Ammon's horn (tissue), 1 donor: ENCODE measurements at regions not wholly inside any gene's neighbourhood (a gene's known extent, or its start where the extent isn't known, plus 50 kb on each side); places are given as distances from the start of the nearest gene placed in this dataset.
A peak's percentile ranks its signal among the peaks of the same experiment; 100 is the strongest.
"Not testable (repeated sequence)": the region's sequence is repeated elsewhere in the genome, so short reads cannot be mapped to it uniquely, and the experiment has no call there.

Experiments
- DNase-seq: peaks from one replicate; pipeline ENCODE4 v3.0.0-alpha.2; 2016; ENCODE audit warnings: low spot score

DNA sequence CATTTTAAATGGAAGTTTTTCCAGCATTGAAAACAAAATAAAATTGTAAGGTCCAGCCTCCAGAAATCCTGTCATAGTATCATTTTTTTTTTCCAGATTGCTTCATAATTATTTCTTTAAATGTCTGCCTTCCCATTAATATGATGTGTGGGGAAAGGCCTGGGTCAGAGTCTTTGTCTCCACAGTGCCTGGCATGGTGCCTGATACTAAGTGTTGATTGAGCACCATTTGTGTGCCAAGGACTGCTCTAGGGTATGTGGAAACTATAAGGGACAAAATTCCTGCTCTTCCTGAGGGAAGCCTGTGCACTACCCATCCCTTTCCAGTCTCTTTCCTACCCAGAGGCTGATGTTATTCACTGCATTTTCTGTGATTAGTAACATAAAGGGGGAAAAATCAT lies 53.1 kb upstream of the BEND4 start:
- DNase-seq = no peak

DNA sequence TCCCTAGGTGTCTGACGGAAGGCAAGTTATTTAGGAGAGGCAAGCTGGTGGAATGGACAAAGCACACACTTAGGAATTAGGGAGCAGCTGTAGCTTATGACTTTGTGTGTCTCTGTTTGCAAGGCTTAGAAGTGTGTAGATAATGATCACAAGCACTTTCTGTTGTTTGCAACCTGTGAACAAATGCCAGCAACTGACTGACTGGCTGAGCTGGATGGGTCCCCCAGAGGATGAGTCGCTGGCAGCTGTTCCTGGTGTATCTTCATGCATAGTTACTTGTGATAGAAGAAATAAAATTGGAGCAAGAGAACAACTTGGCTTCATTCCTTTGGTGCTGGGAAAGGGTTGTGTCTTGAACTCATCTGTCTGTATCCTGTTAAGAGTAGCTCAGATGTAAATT lies 64.2 kb upstream of the BEND4 start:
- no peak for DNase-seq

DNA sequence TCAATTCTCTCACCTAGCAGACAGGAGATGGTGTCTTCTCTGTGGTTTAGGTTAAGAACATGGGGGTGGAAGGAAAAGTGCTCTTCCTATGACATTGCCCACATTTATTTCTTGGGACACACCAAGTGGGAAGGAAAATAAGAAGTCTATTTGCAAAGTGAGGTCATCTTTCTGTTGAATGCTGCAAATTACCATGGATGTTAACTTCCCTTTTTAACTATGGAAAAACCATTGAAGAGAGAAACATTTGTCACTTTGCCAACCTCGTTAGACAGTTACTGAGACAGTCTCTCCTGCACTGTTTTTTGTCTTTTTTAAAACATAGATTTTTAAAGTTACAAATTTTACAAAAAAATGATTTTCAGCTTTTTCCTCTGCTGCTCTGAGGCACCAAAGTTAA lies 72.8 kb upstream of the BEND4 start:
- no peak for DNase-seq

DNA sequence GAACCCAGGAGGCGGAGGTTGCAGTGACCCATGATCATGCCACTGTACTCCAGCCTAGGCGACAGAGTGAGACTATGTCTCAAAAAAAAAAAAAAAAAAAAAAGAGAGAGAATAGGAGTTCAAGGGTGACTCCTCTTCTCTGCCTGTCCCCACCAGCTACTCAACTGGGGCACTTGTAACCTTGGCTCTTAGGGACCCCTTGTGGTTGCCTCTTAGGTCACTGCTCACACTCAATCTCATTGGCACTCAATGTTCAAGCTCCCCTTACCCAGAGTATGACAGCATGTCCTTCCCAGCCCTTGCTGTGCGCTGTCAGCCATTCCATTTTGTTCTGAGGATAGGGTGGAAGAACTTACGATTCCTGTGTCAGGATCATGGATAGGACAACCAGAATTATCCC lies 82.4 kb upstream of the BEND4 start:
- DNase-seq = no peak

DNA sequence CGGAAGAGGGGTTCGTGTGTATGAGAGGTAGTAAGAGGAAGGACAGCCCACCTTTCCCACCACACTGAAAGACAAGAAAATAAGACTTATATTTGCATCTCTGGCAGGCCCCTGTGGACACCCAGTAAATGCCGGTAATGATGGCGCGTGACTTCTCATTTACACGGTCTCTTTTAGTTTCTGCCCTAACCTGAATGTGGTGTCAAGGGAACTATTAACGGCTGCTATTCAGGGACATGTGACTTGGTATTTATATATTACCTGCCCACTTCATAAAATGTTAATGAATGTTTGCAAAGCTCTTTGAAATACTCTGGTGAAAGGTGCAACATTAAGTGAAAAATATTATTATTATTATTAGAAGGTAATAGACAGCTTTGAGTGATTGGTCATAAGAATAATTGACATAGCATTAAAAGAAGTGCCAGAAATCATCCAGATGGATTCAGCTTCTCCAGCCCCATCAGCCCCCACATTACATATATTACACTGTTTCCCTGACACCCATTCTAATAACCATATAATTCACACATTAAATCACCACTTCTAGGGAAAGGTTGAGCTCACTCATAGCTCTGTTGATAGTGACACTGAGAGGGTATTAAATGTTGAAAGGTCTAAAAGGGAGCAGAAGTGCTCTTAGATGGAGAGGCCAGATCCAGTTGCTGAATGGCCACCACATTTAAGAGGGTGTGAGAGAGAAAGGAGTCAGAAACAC lies 83.0 kb upstream of the BEND4 start:
- no peak for DNase-seq

DNA sequence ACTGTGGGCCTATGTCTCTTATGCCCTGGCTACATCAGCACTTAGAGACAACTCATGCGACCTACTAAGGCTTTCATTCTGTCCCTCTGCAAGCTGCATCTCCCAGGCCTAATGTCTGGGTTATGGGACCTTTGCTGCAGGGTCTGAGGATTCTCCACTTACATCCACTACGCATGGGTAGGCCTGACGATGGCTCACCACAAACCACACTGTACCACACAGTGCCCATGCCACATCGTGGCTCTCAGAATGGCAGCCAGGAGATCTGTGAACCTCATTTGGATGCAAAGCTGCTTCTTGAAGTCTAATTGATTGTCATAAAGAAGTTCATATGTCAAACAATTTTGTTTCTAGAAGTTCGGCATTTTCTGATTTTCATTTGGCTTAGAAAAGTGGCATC lies 84.6 kb upstream of the BEND4 start:
- DNase-seq = no peak

DNA sequence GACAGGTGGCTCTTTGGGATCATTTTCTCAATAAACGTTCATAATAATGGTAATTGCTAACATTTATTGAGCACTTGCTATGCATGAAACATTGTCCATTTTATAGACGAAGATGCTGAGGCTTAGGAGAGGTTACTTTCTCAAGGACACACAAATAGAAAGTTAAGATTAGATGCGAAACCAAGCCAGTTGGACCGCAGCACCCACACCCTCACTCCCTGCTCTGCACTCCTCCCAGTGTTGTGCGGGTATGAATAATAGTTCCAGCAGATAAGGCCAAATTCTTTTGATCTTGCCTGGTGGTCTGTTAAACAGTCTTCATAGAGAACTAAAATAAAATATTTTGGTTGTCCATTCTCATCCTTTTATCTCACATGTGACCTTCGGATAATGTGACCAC lies 85.0 kb upstream of the BEND4 start:
- DNase-seq = no peak

DNA sequence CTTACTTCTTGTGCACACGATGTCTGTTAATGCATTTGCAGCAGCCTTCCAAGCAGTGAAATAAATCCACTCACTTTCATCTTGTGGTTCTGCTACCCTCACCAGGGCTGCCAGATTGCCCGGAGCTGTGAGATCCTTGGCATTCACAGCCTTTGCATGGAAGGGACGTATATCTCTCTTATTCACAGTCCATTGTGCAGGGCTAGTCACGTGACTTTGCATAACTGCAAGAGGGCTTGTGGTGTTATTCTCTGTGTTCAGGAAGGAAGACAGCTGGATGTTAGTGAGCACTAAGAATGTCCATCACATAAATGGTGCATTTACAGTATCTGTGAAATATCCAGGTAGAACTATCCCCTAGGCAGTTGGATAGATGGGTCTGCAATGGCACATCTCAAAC lies 96.5 kb upstream of the BEND4 start:
- DNase-seq = no peak

DNA sequence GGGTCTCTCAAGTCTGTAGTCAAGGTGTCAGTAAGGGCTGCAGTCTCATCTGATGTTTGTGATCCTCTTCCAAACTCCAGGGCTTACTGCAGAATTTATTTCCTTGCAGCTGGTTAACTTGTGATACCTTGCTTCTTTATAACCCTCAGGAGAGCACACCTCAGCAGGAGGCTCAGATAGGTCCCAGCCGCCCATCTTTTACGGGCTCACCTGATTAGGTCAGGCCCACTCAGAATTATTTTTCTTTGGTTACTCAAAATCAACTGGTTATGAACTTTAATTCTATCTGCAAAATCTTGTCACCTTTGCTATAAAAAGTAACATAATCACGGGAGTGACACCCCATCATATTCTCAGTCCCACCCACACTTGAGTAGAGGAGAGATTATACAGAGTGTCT lies 99.9 kb upstream of the BEND4 start:
- DNase-seq = no peak

DNA sequence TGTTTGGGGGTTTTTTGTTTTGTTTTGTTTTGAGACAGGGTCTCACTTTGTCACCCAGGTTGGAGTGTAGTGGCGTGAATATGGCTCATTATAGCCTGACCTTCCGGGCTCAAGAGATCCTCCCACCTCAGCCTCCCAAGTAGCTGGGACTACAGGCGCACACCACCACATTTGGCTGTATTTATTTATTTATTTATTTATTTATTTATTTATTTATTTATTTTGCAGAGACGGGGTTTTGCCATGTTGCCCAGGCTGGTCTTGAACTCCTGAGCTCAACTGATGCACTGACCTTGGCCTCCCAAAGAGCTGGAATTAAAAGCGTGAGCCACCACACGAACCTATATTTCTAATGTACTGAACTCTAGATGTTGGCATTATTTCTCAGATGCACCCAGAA lies 105.2 kb upstream of the BEND4 start:
- not testable (repeated sequence) for DNase-seq

DNA sequence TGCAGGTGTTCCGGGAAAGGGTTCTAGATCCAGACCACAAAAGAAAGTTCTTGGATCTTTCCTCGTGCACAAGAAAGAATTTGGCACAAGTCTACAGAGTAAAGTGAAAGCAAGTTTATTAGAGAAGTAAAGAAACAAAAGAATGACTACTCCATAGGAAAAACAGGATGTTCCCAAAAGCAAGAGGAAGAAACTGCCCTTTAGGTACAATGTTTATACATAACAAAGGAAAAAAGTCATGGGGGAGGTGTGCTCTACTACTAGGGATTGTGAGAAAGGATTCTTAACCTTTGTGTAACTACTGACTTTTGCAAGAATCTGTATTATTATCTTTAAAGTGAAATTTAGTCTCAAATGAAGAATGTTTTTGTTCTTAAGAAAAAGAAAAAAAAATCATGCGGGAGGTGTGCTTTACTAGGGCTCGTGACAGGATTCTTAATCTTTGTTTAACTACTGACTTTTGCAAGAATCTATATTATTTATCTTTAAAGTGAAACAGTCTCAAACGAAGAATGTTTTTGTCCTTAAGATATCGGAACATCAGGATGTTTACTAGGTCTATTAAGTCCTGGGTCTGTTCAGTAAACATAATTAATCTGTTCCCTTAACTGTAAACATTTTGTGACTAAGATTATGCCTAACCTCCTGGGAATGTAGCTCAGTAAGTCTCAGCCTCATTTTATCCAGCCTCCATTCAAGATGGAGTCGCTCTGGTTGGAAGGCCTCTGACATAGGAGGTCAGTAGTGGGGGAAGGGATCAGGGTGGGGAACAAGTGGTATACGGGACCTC lies 110.4 kb upstream of the BEND4 start:
- no peak for DNase-seq

DNA sequence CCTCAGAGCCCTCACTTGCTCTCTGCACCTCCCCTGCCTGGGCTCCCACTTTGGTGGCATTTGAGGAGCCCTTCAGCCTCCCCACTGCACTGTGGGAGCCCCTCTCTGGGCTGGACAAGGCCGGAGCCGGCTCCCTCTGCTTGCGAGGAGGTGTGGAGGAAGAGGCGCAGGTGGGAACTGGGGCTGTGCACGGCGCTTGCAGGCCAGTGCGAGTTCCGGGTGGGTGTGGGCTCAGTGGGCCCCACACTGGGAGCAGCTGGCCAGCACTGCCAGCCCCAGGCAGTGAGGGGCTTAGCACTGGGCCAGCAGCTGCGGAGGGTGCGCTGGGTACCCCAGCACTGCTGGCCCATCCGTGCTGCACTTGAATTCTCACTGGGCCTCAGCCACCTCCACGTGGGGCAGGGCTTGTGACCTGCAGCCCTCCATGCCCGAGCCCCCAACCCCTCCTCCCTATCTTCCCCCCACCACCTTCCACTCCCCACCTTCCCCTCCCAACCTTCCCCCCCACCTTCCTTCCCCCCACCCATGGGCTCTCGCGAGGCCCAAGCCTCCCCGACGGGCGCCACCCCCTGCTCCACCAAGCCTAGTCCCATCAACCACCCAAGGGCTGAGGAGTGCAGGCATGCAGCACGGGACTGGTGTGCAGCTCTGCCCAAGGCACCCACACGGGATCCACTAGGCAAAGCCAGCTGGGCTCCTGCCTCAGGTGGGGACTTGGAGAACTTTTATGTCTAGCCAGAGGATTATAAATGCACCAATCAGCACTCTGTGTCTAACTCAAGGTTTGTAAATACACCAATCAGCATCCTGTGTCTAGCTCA lies 113.5 kb upstream of the BEND4 start:
- DNase-seq = no peak

DNA sequence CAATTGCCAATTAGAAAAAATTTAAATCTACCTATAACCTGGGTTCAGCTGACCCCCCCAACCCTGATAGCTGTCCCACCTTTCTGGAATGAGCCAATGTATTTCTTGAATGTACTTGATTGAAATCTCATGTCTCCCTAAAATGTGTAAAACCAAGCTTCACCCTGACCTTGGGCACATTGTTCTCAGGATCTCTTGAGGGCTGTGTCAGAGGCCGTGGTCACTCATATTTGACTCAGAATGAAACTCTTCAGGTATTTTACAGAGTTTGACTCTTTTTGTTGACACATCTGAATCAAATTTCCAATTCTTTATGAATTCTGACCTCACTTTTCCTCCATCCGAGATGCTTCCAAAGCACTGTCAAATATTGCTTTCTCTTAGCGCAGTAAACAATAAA lies 115.3 kb upstream of the BEND4 start:
- no peak for DNase-seq

DNA sequence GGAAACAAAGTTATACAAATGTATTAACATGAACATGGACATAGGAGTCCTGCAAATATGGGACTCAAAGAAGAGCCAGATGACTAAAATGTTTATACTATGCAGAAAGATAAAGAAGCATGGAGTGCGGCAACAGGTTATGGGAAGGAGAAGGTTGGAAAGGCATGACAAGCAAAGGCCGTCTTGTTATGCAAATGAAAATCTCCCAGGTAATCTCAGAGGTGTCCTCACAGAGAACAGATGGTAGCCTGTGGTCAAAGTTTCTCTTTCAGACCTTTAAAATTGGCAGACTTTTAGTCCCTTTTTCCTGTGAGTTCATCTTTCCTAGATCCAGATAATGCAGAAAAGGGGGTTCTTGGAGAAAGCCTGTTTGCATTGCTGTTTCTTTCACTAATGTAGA lies 116.4 kb upstream of the BEND4 start:
- no peak for DNase-seq

DNA sequence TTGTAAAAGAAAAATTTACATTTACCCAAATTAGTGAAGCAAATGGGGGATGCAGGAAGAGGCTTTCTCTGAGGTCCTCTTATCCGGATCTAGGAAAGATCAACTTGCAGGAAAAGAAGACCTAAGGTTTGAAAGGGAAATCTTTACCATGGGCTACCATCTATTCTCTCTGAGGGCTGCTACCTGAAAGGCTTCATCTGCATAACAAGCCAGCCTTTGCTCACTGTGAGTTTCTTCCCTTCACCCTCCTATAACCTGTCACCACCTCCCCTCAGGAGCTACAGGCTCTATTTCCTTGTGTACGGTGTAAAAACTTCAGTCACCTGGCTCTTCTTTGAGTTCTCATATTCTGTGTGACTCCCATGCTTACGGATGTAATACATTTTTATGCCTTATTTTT lies 118.6 kb upstream of the BEND4 start:
- no peak for DNase-seq

DNA sequence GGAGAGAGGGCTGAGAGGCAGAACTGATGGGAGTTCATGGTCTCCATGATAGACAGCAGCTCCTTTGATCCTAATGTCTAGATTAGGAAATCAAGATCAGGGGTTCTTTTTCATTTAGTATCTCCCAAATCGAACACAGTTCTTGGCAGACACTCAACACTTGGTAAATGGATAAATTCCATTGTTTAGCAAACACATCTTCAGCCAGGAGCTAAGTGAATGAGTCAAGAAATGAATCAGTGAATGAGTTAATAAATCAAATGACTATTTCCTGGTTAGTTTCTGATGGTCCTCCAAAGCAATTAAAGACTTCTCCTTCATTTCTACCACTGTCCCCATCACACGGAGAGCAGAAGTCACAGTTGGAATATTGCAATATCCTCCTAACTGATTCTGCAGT lies 120.0 kb upstream of the SHISA3 start:
- no peak for DNase-seq

DNA sequence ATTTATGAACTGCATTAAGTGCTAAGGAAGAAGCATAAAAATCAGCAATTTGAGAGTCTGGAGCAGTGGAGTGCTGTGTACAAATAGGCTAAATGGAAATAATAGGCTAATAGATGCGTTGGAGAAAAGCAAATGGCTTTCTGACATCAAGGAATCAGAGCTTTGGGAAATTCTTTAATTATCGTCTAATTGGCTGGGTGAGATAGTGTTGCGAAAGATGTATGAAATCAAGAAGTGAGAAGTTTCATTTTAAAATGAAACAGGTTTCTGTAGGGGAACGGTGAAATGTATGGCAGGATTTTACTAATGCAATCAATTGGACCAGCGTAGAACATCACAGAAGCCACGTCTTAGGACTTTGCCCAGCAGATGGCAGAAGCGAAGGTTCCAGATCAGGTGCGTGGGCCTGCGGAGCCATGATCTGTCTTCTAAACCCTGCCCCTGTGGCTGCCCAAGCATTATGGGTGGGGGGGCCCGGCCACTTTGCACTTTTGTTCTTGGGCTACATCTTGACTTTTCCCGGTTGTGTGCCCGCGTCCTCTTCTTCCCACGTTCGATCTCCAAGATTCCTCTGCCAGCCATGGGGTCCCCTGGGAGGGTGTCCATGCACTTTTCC lies 118.5 kb upstream of the SHISA3 start:
- no peak for DNase-seq

DNA sequence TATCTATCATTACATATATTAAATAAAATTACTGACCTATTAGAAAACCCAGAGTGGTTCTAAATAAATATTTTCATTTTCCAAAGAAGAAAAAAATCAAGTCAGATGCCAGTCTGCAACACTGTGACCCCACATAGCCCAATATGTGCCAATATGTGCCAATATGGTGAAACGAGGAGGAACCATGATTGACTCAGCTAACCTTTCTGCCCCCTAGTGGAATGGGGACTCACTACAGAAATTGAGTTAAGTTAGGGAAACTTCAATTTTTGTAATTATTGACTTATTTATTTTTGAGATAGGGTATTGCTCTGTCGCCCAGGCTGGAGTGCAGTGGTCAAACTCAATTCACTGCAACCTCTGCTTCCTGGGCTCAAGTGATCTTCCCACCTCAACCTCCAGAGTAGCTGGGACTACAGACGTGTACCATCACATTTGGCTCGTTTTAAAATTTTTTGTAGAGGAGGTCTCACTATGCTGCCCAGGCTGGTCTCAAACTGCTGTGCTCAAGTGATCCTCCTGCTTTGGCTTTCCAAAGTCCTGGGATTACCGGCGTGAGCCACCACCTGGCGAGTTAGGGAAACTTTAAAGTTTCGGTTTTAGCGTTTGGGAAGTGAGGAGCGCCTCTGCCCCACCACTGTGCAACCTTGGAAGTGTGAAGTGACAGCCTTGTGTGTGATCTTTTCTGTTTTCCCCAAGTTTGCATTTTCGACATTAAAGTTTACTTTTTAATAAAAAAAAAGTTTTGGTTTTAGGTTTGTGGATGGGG lies 116.8 kb upstream of the SHISA3 start:
- DNase-seq = no peak

DNA sequence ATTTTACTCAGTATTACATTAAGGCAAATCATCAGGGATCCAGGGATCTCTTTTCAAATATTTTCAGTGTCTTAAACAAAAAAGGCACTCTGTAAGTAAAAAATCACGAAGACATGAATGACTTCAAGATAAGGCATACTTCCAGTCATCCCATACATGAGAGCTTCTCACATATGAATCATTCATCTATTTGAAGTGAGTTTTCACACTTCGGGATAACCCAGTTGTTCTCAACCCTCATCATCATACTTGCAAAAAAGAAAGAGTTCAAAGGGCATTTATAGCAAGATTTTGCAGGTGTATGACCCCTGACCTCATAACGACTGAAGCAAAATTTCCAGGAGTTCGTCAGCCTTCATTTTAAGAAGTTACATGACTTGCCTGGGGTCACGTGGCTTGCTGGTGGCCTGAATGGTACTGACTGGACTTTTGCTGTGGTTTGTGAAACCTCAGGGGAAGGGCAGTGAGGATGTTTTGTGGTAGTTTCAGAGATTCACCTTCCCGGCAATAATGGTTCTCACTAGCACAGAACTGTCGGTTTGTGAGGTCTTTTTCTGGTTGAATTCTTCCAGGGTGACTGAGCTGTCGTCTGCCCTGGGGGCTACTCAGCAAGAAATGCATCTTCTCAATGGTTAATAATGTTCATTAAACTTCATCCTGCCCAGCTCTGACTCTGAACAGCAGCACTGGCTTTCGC lies 115.8 kb upstream of the SHISA3 start:
- DNase-seq = no peak

DNA sequence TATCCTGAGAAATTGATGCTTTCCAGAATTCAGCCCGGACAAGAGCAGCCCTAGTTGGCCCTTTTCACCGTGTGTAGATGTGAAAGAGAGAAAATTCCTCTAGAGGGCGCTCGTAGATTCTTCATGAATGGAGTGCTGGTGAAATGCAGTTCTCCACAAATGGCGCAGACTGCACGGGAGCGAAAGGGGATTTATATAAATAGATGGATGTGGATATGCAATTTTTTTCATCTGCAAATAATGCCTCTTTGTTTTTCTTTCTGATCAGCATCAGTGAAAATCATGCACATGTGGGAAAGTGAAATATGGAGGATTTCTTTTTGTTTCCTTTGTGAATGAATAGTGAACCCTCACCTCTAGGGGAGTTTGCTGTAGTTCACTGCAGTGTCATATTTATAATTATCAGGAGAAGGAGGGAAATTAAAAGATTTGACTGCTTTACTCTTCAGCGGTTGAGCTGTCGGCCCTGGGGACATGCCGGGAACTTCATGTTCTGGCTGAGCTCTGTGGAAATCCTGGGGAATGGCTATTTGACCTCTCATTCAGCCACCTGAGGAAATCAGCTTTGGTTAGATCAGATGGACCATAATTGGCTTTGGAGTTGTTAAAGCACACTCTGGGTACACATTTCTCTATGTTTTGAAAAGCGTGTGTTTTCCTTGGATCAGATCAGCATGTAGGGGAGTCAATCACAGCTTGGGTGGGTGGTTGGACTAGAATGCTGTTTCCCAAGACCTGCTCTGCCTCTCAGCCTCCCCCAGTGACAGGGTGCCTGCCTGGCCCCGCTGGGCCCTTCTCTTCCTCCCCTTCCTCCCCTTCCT lies 115.0 kb upstream of the SHISA3 start:
- peak; percentile 84 for DNase-seq
